Natural killer cell (primary cell): ENCODE measurements at regions not wholly inside any gene's neighbourhood (a gene's known extent, or its start where the extent isn't known, plus 50 kb on each side); places are given as distances from the start of the nearest gene placed in this dataset.

Experiments used
- ATAC-seq, 3 donors: fragments of 150-1000 bp in 2 of 3; fragments of 200-7000 bp in 1 of 3; cut with Tn5 transposase; 1 replicate in 1 of 3; 2 replicates in 2 of 3; pipeline ENCODE4 v1.10.0; 2021; ENCODE audit warnings: mild to moderate bottlenecking in 2 of 3, moderate library complexity in 2 of 3
- DNase-seq, 2 donors: peaks; one replicate each; pipeline versions ENCODE4 v3.0.0 to v3.0.0-alpha.2; 2013 to 2021; ENCODE audit warnings: mixed read lengths in 1 of 2
- H3K27ac ChIP-seq: one replicate; pipeline ENCODE4 v1.5.1; 2013; ENCODE audit warnings: mild to moderate bottlenecking, low read length
- H3K27me3 ChIP-seq: one replicate; pipeline ENCODE4 v1.6.1; 2013; ENCODE audit warnings: low read length; ENCODE audit not compliant: control insufficient read depth, insufficient read depth
- H3K36me3 ChIP-seq: one replicate; pipeline ENCODE4 v1.6.1; 2013; ENCODE audit warnings: low read length; ENCODE audit not compliant: control insufficient read depth, insufficient read depth
- H3K4me1 ChIP-seq: one replicate; pipeline ENCODE4 v1.6.1; 2013; ENCODE audit warnings: low read length; ENCODE audit not compliant: control insufficient read depth, insufficient read depth
- H3K4me3 ChIP-seq: one replicate; pipeline ENCODE4 v1.5.1; 2013; ENCODE audit warnings: low read length
- H3K9me3 ChIP-seq: one replicate; pipeline ENCODE4 v1.6.1; 2013; ENCODE audit warnings: low read length; ENCODE audit not compliant: control insufficient read depth, insufficient read depth
- H3K27ac Mint-ChIP-seq, 2 donors: one replicate each; pipeline ENCODE4 v1.8.0; 2022; ENCODE audit warnings: mild to moderate bottlenecking in 2 of 2, mixed read lengths in 2 of 2, moderate library complexity in 1 of 2
- H3K27me3 Mint-ChIP-seq, 2 donors: one replicate each; pipeline ENCODE4 v1.8.0; 2022; ENCODE audit warnings: low read depth in 2 of 2, mixed read lengths in 2 of 2
- H3K36me3 Mint-ChIP-seq: one replicate; pipeline ENCODE4 v1.8.0; 2022; ENCODE audit warnings: mixed read lengths
- H3K4me1 Mint-ChIP-seq, 2 donors: one replicate each; pipeline ENCODE4 v1.8.0; 2022; ENCODE audit warnings: mixed read lengths in 2 of 2
- H3K4me3 Mint-ChIP-seq: one replicate; pipeline ENCODE4 v1.8.0; 2022; ENCODE audit warnings: mild to moderate bottlenecking, moderate library complexity, mixed read lengths
- H3K9me3 Mint-ChIP-seq, 2 donors: one replicate each; pipeline ENCODE4 v1.8.0; 2022; ENCODE audit warnings: mixed read lengths in 2 of 2
- CTCF ChIP-seq: fragments of 200-600 bp; IDR thresholded peaks from one replicate; pipeline ENCODE4 v1.8.0; 2022; ENCODE audit warnings: antibody characterized with exemption
- WGBS: methylation state at CpG from one replicate; pipeline ENCODE4 v1.1.7; 2013; ENCODE audit warnings: missing lambda C conversion rate; ENCODE audit not compliant: insufficient coverage; 5-methylcytosine and 5-hydroxymethylcytosine counted together
- intact Hi-C: fragments of 100-400 bp; cut with micrococcal nuclease; formaldehyde crosslinking; loops from one replicate; pipeline ENCODE4 v1.14.2; 2022

DNA sequence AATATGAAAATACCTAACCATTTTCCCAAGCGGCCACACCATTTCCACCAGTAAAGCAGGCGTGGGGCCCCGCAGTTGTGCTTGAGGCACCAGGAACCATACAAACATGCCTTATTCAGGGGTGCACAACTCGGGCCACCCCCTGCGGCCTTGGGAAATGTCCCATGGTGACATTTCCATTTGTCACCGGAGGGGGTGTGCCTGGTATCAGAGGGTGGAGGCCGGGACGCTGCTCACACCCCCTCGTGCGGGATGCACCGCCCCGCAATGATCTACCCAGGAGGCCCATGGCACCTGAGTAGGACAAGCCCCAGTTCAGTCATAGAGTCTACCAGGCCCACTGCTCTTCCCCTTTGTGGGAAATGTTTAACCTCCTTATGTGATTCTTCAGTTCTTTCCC, 218.8 kb downstream of the TEX29 start:
- TF ChIP-seq CTCF, result no peak
- Histone ChIP-seq H3K4me1 (no peaks in the 10 kb centered on the region), H3K27ac (no peak overlapping the region), H3K36me3 (no peaks in the 10 kb centered on the region), H3K9me3 (no peaks in the 10 kb centered on the region), H3K27me3 (peaks cover 4% of the 10 kb centered on the region), H3K4me3 (no peak overlapping the region)
- H3K4me1 Mint-ChIP-seq, result peaks cover 6 to 7% of the 10 kb centered on the region in 2 donors
- no peaks in the 10 kb centered on the region for H3K36me3 Mint-ChIP-seq
- DNase-seq (no peak), ATAC-seq (no peak)
- WGBS, result 91% methylated on average over 12 of the region's 12 CpGs
- intact Hi-C loops, result no loop called here
- H3K9me3 Mint-ChIP-seq, result peaks cover 0 to under 1% of the 10 kb centered on the region in 2 donors
- H3K4me3 Mint-ChIP-seq, result no peak overlapping the region
- no peak overlapping the region for H3K27ac Mint-ChIP-seq
- H3K27me3 Mint-ChIP-seq, result peaks cover 22 to 30% of the 10 kb centered on the region in 2 donors

DNA sequence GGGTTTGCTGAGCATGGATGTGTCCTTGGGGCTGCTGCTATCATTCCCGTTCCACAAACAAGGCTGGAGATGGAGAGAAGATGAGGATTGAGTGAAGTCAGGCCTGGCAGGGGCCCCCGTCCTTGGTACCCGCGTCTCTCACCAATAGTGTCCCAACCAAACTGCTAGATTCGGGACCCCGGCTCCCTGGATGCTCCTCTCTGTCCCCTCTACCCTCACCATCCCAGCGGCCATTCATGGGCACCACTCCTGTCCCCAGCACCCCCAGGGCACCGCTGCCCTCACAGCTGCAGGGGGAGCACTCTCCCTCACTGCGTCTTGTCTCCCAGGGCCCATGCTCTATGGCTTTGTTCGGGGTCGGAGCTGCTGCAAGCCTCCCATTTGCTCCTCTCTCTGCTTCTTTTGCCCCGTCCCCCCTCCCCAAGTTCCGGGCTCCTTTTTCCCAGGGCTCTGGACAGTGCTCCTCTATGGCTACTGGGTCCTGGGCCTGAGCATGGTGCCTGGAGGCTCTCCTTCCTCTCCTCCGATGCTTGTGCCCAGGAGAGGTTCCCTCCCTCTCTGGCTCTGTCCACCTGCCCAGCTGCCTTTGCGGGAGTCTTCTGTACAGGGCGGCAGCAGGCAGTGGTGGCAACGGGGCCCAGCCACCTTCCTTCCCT, 219.5 kb downstream of the TEX29 start:
- H3K36me3 Mint-ChIP-seq, result no peaks in the 10 kb centered on the region
- H3K4me3 Mint-ChIP-seq, result no peak overlapping the region
- Histone ChIP-seq H3K36me3 (no peaks in the 10 kb centered on the region), H3K27me3 (peaks cover 4% of the 10 kb centered on the region), H3K4me3 (no peak overlapping the region), H3K9me3 (no peaks in the 10 kb centered on the region), H3K27ac (no peak overlapping the region), H3K4me1 (no peaks in the 10 kb centered on the region)
- peaks cover 6 to 7% of the 10 kb centered on the region in 2 donors for H3K4me1 Mint-ChIP-seq
- H3K27me3 Mint-ChIP-seq, result peaks cover 16 to 26% of the 10 kb centered on the region in 2 donors
- no peak for DNase-seq
- no peak overlapping the region for H3K27ac Mint-ChIP-seq
- no peak for ATAC-seq
- H3K9me3 Mint-ChIP-seq, result peaks cover 0 to 3% of the 10 kb centered on the region in 2 donors
- no peak for TF ChIP-seq CTCF
- intact Hi-C loops, result no loop called here
- 79% methylated on average over 15 of the region's 17 CpGs for WGBS

- no peak for DNase-seq
- Mint-ChIP-seq H3K9me3 (peaks cover 0 to 3% of the 10 kb centered on the region in 2 donors), H3K4me1 (peaks cover under 1 to 1% of the 10 kb centered on the region in 2 donors), H3K27ac (no peak overlapping the region), H3K4me3 (no peak overlapping the region), H3K27me3 (peaks cover 11 to 21% of the 10 kb centered on the region in 2 donors), H3K36me3 (no peaks in the 10 kb centered on the region)
- TF ChIP-seq CTCF, result no peak
- Histone ChIP-seq H3K36me3 (no peaks in the 10 kb centered on the region), H3K4me1 (no peaks in the 10 kb centered on the region), H3K4me3 (no peak overlapping the region), H3K9me3 (no peaks in the 10 kb centered on the region), H3K27ac (no peak overlapping the region), H3K27me3 (peaks cover 4% of the 10 kb centered on the region)
- WGBS, result 92% methylated on average over 10 of the region's 10 CpGs
- no peak for ATAC-seq
- intact Hi-C loops, result no loop called here
Measured at GRCh38 chr13:111540486-111540885, 220.0 kb downstream of the TEX29 start.

GRCh38 chr13:111541345-111541744, 220.9 kb downstream of the TEX29 start:
- no peaks in the 10 kb centered on the region for H3K4me1 ChIP-seq
- no peaks in the 10 kb centered on the region for H3K36me3 Mint-ChIP-seq
- H3K27ac Mint-ChIP-seq, result no peak overlapping the region
- no peak overlapping the region for H3K27ac ChIP-seq
- H3K9me3 Mint-ChIP-seq, result peaks cover 0 to 3% of the 10 kb centered on the region in 2 donors
- WGBS, result 91% methylated on average over 11 of the region's 11 CpGs
- H3K4me3 Mint-ChIP-seq, result no peak overlapping the region
- H3K36me3 ChIP-seq, result no peaks in the 10 kb centered on the region
- TF ChIP-seq CTCF, result no peak
- H3K4me1 Mint-ChIP-seq, result no peaks in the 10 kb centered on the region
- DNase-seq (no peak), ATAC-seq (no peak)
- peaks cover 5% of the 10 kb centered on the region for H3K9me3 ChIP-seq
- no peak overlapping the region for H3K4me3 ChIP-seq
- peaks cover 2 to 14% of the 10 kb centered on the region in 2 donors for H3K27me3 Mint-ChIP-seq
- H3K27me3 ChIP-seq, result peaks cover 4% of the 10 kb centered on the region
- intact Hi-C loops, result no loop called here
